ENCODE measurements at regions not wholly inside any gene's neighbourhood (a gene's known extent, or its start where the extent isn't known, plus 50 kb on each side); places are given as distances from the start of the nearest gene placed in this dataset.
"Not testable (repeated sequence)": the region's sequence is repeated elsewhere in the genome, so short reads cannot be mapped to it uniquely, and the experiment has no call there.

DNA sequence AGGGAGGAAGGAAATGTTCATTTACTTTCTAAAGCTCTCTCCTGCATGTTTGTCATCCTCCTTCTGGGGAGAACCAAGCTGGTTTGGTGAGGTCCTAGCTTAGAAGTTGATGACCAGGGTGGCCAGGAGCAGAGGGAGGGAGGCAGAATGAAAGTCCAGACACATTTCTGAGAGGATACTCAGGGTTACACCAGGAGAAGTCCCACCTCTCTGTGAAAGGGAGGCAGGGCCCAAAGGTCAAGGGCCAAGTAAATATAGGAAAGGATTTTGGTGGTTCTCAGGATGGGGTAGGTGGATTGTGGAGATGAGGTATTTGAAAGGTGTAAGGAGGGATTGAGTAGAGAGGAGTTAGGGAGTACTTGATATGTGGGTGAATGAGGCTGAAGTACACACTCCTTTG, 58.0 kb upstream of the FBXO11 start:
- DNase-seq (ENCODE audit: low spot score): no peak

DNA sequence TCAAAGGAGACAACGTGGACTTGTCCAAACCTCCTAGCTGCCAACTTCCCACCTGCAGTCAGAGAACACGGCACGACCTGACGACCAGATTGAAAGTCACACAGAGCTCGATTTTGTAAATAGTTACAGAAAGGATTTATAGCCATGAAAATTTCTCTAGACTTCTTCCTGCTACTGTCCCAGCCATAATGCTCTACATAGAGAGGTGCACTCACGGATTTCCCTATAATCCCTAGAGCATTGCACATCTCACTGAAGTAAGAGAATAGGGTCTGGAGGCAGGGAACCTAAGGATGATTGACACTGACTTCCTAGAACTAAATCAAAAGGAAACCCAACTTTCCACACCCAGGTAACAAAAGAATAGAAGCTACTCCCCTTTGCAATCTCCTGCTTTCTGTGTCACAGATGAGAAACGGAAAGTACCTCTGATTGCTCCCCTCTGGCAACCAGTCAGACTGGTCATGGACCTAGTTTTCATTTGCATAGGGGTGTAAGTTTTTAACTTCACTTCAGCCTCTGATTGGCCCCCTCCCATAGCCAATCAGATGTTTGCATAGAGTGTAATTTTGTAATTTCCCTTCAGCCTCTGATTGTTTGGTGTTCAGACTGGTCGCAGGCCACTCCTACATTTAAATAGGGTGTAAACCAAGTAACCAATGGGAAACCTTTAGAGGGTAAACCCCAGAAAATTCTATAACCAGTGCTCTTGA, 58.6 kb upstream of the FBXO11 start:
- no peak for DNase-seq (ENCODE audit: low spot score)

DNA sequence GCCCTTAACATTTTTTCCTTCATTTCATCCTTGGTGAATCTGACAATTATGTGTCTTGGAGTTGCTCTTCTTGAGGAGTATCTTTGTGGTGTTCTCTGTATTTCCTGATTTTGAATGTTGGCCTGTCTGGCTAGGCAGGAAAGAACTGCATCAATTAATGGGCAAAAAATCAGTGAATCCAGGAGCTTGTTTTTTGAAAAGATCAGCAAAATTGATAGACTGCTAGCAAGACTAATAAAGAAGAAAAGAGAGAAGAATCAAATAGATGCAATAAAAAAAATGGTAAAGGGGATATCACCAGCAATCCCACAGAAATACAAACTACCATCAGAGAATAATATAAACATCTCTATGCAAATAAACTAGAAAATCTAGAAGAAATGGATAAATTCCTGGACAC, 70.4 kb upstream of the FBXO11 start:
- DNase-seq (ENCODE audit: low spot score): not testable (repeated sequence)

DNA sequence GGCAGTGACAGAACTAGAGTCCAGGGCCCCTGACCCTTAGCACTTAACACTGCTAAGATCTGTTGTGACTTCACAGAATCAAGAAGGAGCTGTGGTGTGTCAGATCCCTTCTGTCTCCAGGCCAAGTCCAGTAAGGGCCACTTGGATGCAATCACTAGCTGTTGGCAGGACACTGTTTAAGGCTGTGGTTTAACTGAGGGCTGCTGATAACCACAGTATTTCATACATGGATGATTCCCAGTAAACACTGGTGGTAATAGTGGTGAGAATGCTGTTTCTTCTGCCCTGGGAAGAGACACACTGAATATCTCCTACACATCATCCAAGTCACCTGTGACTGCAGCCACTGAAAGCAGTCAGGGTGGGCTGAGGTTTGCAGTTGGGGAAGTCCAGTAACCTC, 77.7 kb upstream of the FBXO11 start:
- DNase-seq (ENCODE audit: low spot score): peak; percentile 29

DNA sequence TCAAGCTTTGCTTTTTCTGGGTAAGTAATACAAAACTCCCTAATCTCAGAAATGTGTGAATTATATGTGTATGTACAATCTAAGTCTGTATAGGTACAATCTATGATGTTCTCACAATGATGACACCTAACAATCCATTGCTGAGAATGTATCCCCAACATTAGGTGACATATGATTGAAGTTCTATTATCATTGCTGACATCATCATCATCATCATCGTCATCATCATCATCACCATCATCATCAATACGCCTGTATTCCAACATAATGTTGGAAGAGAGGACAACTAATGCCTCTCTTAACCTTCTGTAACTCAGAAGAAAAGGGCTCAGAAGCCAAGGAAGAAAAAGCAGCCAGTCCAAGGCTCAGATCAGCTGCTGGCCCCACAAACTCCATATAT, 84.2 kb upstream of the FBXO11 start:
- no peak for DNase-seq (ENCODE audit: low spot score)

DNA sequence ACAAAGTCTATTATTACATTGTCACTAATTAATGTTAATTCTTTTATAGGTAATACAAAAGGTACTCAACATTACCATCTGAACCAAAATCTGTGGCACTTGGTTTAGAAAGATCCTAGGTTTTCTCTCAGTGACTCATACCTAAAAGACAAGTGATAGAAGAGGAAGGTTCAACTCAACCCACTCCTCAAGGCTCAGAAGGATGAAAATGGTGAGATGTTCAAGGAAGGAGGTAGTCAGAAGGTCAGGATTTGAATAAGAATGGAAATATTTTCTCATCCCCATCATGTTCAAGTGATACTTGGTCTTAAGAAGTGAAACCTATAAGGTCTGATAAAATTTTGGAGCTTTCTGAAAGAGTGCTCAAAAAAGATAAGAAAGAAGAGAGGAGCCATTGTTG, 86.4 kb upstream of the FBXO11 start:
- no peak for DNase-seq (ENCODE audit: low spot score)

DNA sequence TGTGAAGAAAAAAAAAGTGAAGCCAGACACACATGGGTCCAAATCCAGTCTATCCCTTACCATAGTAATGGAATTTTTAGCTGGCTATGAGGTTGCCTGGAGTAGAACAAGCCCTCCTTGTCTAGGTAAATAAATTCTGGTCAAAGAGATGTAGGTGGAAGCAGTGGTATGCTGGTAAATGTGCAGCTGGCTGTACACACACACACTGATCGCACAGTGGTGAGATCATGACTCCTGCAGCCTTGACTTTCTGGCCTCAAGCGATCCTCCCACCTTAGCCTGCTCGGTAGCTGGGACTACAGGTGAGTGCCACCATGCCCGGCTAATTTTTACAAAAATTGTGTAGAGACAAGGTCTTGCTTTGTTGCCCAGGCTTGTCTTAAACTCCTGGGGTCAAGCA, 90.5 kb upstream of the FBXO11 start:
- no peak for DNase-seq (ENCODE audit: low spot score)

DNA sequence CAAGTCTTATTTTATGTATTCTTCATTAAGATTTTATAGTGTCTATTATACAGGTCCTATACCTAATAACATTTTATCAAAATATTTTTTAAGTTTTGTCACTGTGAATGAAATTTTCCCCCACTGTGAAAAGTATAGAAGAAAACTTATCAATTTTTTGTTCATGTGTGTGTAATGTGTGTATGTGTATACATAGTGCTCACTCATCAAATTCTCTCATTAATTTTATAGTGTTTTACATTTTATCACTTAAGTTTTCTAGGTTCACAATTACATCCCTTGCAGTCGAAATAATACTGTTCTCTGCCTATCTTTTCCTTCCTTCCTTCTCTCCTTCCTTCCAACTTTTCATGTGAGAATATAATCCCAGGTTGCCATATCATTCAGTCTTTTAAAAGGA, 93.2 kb upstream of the FBXO11 start:
- DNase-seq (ENCODE audit: low spot score): no peak

DNA sequence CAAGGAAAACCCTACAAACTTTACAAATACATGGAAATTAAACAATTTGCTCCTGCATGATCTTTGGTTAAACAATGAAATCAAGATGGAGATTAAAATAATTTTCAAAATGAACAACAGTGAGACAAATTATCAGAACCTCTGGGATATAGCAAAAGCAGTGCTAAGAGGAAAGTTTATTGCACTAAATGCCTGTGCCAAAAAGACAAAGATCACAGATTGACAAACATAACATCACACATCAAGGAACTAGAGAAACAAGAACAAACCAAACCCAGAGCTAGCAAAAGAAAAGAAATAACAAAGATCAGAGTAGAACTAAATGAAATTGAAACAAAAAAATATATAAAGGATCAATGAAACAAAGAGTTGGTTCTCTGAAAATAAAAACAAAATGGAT, 95.2 kb upstream of the FBXO11 start:
- DNase-seq (ENCODE audit: low spot score): no peak

DNA sequence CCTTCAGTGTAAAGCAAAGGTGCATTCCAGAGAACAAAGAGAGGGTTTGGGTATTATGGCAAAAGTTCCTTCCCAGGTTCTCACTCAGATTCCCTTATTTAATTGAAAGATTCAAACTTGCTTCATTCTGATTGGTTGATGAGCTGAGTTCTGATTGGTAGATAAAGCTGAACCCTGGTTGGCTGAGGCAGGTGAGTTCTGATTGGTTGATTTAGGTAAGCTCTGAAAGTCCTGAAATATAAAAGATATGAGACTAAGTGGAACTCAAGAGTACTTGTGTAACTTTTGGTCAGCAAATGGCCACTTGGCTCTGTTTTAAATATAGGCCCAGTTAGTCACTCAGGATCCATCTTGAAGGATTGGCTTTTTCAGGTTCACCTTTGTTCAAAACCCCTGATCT, 99.8 kb upstream of the FBXO11 start:
- no peak for DNase-seq (ENCODE audit: low spot score)

DNA sequence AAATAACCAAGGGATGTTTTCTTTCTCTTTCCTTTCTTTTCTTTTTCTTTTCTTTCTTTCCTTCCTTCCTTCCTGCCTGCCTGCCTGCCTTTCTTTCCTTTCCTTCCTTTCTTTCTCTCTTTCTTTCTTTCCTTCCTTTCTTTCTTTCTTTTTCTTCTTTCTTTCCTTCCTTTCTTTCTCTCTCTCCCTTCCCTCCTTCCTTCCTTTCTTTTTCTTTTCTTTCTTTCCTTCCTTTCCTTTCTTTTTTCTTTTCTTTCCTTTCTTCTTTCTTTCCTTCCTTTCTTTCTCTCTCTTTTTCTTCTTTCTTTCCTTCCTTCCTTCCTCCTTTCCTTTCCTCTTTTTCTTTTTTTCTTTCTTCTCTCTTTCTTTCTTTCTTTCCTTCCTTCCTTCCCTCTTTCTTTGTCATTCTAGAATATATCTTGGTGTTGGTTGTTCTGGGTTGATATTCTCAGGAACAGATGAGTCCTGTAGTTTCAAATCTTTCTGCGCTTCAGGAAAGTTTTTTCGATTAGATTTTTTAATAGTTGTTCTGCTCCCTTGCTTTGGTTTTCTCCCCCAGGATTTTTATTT, 101.5 kb upstream of the FBXO11 start:
- DNase-seq (ENCODE audit: low spot score): no peak

DNA sequence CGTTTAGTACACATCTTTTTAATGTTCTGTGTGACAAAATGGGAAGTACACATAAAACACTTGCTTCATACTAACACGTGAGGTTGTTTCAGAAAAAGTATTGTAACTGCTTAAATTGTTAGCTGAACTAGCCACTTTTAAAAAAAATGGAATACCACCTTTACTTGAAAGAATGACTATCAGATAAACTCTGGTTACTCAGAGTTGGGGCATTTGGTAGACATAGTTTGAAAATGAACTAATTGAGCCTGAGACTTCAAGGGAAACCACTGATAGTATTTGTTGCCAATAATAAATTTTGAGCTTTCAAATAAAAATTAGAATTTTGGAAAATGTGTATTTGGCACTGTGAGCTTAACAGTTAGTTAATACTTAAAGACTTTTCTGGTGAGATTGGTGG, 103.0 kb upstream of the FBXO11 start:
- no peak for DNase-seq (ENCODE audit: low spot score)

DNA sequence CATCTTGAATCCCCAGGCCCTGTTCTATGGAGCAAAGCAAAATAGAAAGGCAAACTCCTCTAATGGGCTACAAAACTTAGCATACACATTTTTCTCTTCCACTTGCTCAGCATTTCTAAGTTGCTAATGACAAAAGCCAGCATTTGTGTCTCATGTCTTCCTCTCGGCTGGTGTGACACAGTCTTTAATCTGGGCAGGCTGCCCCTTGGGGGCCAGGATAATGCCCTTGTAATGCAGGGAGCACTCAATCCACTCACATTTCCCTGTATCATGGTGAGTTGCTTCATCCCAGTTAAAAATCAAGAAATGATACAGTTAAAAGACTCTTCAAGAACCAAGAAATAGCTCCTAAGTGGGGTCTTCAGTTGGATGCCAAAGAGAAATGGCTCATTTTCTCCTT, 109.1 kb upstream of the FBXO11 start:
- no peak for DNase-seq (ENCODE audit: low spot score)

DNA sequence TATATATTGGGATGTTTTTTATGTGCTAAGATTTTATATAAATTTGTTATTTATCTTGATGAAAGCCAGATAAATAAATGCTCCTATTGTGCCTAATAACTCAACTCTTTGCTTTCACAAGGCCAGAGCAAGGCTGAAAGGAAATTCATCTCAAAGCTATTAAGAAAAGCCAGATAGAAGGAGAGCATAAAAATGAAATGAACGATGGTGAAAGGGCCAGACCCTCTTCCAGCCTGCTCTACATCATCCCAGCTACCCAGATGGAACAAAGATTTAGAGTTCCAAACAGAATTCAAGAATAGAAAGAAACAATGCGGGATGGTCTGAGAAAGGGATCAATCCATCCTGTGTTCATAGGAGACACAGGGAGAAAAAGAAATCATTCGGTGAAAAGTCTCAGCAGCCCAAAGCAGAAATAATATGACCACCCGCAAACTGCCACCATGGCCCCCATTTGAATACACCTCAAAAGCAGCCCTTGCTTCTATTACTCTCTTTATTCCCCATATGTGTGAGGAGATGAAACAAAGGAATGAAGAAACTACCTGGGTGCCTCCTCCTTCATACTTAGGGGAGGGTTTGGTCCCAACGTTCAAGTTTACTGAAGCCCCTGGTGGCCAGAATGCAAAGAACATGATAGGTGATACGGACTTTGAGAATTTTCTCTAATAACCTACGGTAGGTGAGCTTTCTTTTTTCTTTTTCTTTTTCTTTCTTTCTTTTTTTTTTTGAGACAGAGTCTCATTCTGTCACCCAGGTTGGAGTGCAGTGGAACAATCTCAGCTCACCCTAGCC, 110.1 kb upstream of the FBXO11 start:
- no peak for DNase-seq (ENCODE audit: low spot score)

DNA sequence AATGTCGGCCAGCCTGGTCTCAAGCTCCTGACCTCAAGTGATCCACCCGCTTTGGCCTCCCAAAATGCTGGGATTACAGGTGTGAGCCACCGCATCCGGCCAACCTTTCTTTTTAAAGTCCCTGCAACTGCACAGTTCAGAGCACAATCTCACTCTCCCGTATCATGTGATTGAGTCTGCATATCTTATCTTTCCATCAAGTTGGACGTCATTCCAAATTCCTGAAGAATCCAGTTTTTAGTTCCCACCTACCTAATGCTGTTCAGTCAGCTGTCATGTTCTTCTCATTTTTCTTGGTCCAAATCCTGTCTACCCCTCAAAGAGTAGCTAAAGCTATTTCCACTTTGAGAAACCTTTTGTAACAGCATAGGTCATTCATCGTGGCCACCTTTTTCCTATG, 110.8 kb upstream of the FBXO11 start:
- no peak for DNase-seq (ENCODE audit: low spot score)

DNA sequence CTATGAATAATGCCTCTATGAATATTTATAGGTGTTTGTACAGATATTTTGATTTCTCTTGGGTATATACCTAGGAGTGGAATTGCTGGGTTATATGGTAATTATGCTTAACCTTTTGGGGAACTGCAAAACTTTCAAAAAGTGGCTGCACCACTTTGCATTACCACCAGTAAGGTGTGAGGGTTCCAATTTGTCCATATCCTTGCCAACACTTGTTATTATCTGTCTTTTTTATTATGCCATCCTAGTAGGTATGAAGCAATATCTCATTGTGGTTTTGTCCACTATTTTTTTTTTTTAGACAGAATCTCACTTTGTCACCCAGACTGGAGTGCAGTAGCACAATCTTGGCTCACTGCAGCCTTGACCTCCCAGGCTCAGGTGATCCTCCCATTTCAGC, 112.2 kb upstream of the FBXO11 start:
- no peak for DNase-seq (ENCODE audit: low spot score)

DNA sequence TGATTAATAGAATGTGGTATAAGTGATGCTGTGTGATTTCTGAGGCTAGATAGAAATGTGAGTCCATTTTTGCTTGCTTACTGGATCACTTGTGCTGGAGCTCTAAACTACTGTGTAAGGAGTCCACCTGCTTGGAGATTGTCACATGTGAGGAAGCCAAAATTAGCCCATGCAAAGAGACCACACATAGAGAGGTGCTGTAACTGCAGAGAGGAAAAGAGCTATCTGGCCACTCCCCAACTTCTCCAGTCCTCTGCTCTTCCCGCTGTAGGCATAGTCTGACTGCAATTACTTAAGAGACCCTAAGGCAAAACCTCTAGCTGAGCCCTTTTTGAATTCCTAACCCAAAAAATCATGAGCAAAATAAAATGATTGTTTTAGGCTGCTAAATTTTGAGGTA, 120.6 kb upstream of the FBXO11 start:
- no peak for DNase-seq (ENCODE audit: low spot score)

DNA sequence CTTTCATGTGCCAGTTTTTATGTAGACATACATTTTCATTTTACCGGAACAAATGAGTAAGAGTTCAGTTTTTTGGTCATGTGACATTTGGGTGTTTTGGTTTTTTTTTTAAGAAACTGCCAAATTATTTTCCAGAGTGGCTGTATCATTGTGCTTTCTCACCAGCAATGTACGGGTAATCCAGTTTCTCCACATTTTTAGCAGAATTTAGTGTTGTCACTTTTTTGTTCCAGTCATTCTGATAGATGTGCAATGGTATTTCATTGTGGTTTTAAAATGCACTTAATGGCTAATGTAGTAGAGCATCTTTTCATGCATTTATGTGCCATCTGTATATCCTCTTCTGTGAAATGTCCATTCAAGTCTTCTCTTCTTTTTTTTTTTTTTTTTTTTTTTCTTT, 126.5 kb upstream of the FBXO11 start:
- no peak for DNase-seq (ENCODE audit: low spot score)

DNA sequence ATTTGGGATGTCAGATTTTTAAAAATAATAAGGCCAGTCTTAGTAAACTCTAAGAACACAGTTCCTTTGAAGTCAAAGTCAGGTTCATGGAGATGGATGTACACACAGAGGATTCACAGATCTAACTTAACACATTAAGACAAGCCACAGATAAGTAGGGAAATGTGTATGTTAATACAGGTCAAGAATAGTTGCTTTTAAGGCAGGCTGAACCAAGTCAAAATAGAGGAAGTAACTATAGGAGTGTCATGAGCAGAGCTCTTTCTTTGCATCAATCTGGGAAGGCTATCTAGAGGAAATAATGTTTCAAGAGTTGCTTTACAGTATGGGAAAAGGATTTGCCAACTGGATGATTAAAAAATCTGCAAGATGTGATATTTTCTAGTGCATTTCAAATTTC, 128.0 kb upstream of the FBXO11 start:
- no peak for DNase-seq (ENCODE audit: low spot score)

DNA sequence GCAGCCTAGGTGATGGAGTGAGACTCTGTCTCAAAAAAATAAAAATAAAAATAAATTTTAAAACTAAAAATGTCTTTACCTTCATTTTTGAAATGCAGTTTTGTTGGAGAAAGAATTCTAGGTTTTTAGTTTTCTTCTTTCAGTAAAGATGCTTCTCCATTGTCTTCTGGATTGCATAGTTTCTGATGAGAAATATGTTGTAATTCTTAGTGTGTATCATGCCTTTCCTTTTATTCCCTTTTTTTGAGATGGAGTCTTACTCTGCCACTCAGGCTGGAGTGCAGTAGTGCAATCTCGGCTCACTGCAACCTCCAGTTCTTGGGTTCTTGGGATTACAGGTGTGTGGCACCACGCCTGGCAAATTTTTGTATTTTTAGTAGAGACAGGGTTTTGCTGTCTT, 130.0 kb upstream of the FBXO11 start:
- no peak for DNase-seq (ENCODE audit: low spot score)

DNA sequence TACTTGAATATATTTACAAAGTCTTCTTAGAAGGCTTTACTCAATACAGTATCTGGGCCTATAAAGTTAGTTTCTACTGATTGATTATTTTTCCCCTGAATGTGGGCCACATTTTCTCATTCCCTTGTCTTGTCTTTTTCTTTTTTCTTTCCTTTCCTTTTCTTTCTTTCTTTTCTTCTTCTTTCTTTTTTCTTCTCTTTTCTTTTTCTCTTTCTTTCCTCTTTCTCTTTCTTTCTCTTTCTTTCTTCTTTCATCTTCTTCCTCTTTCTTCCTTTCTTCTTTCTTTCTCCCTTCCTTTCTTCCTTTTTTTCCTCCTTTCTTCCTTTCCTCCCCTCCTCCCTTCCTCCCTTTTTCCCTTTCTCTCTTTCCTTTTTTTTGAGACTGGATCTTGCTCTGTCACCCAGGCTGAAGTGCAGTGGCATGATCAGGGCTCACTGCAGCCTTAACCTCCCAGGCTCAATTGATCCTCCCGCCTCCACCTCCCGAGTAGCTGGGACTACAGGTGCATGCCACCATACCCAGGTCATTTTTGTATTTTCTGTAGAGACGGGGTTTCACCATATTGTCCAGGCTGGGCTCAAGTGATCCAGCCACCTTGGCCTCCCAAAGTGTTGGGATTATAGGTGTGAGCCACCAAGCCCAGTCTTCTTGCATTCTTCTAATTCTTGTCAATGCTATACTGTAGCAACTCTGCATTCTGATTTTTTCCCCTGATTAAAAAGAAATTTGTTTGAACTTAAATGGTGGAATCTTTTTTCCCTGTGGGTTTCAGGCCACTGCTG, 133.1 kb upstream of the FBXO11 start:
- DNase-seq (ENCODE audit: low spot score): no peak

DNA sequence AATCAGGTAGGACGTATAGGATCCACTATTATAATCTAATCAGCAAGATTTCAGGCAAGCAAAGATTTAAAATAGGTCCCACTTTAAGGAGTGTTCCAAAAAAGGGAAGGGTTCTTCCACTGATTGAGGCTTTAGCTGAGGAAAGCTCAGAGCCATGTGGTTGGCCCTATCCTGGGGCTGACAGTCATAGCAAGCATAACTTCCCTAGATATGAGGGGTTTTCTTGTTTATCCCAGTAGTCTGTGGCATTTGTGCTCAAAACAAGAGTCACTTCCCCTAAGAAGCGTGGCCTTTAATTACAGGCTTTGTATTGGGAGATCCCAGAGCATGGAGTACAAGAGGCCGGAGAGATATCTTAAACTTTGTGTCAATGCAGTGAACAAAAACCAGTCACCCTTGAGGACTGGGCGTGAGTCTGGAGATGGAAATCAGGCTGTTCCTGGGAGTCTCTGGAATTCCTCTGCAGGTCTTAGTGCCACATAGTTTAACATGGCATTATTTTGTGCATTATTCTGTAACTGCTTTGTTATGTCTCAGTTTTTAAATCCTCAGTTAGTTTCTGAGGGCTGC, 136.9 kb upstream of the FBXO11 start:
- no peak for DNase-seq (ENCODE audit: low spot score)

All from AG08395 (cell line).